Pancreas (tissue), 10 donors: ENCODE measurements at regions not wholly inside any gene's neighbourhood (a gene's known extent, or its start where the extent isn't known, plus 50 kb on each side); places are given as distances from the start of the nearest gene placed in this dataset.

Experiments used
- ATAC-seq, 4 donors: fragments of 200-7000 bp; cut with Tn5 transposase; one replicate each; pipeline versions ENCODE4 v1.8.0 to v1.9.1; 2020; ENCODE audit warnings: mild to moderate bottlenecking in 4 of 4, moderate library complexity in 4 of 4
- DNase-seq, 6 donors: peaks; one replicate each; pipeline ENCODE4 v3.0.0-alpha.2; 2020
- FAIRE-seq: peaks from 2 replicates; lab custom pipeline; 2012; peaks lifted over from hg19 to GRCh38; lab: Jason Lieb, UNC
- H3K27ac ChIP-seq, 4 donors: fragments of 200-600 bp; sonication (generic); 1 replicate in 3 of 4; 2 replicates in 1 of 4; pipeline versions ENCODE4 v1.5.0 to v1.8.0; 2020
- H3K27me3 ChIP-seq, 4 donors: fragments of 200-600 bp; one replicate each; pipeline ENCODE4 v1.8.0; 2021
- H3K36me3 ChIP-seq, 3 donors: fragments of 200-600 bp; sonication (generic) in 1 of 3; one replicate each; pipeline versions ENCODE4 v1.5.0 to v1.8.0; 2020 to 2021
- H3K4me1 ChIP-seq, 3 donors: fragments of 200-600 bp; one replicate each; pipeline ENCODE4 v1.8.0; 2021
- H3K4me3 ChIP-seq, 4 donors: fragments of 200-600 bp; sonication (generic) in 2 of 4; one replicate each; pipeline versions ENCODE4 v1.5.0 to v1.8.0; 2020 to 2021
- H3K9me3 ChIP-seq, 4 donors: fragments of 200-600 bp; one replicate each; pipeline ENCODE4 v1.8.0; 2021
- WGBS, 2 donors: extraction: QIAGEN DNeasy Blood & Tissue Kit; methylation state at CpG; one replicate each; pipeline ENCODE4 v1.1.7; 2013; 5-methylcytosine and 5-hydroxymethylcytosine counted together
- intact Hi-C, 3 donors: fragments of 100-400 bp; cut with DNase I; formaldehyde crosslinking; loops; one replicate each; pipeline versions ENCODE4 v1.11.1 to v1.14.2; 2022
- TF ChIP-seq, protein P1 (sequence below), 4 donors: fragments of 200-600 bp; sonication (generic) in 3 of 4; IDR thresholded peaks; one replicate each; pipeline versions ENCODE4 v1.5.0 to v1.8.0; 2021; ENCODE audit warnings: antibody characterized with exemption in 4 of 4
- donor health status: healthy with polysubstance abuse.
- donor health status: DM: no; HTN: no; CAD: no; lungs with moderate emphysema.
- donor health status: DM: no; HTN: no; CAD: no.
- donor health status: control.
- donor health status: control.
- donor health status: Bipolar disorder and iron deficiency.
- donor health status: DM: yes; HTN: yes; CAD: no.
- donor health status: DM: no; HTN: no; CAD: no.
- donor health status: DM: no; HTN: no; CAD: no.
- donor health status: DM: yes; HTN: yes; CAD: no.

GRCh38 chr2:201966691-201967438 is 66.8 kb upstream of the FZD7 start:
- intact Hi-C loops: no loop called here
- DNase-seq: no peak
- no peak for ATAC-seq
- 55 to 57% methylated on average over 17 to 18 of the region's 18 CpGs for WGBS, 2 donors
- no peak for FAIRE-seq
- H3K4me3 ChIP-seq: no peak overlapping the region
- TF ChIP-seq, protein P1, sequence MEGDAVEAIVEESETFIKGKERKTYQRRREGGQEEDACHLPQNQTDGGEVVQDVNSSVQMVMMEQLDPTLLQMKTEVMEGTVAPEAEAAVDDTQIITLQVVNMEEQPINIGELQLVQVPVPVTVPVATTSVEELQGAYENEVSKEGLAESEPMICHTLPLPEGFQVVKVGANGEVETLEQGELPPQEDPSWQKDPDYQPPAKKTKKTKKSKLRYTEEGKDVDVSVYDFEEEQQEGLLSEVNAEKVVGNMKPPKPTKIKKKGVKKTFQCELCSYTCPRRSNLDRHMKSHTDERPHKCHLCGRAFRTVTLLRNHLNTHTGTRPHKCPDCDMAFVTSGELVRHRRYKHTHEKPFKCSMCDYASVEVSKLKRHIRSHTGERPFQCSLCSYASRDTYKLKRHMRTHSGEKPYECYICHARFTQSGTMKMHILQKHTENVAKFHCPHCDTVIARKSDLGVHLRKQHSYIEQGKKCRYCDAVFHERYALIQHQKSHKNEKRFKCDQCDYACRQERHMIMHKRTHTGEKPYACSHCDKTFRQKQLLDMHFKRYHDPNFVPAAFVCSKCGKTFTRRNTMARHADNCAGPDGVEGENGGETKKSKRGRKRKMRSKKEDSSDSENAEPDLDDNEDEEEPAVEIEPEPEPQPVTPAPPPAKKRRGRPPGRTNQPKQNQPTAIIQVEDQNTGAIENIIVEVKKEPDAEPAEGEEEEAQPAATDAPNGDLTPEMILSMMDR (IDR thresholded peaks at IDR 0.05): no peak
- no peaks in the 10 kb centered on the region for H3K36me3 ChIP-seq
- H3K27ac ChIP-seq: no peak overlapping the region
- no peaks in the 10 kb centered on the region for H3K27me3 ChIP-seq
- no peaks in the 10 kb centered on the region for H3K4me1 ChIP-seq
- no peaks in the 10 kb centered on the region for H3K9me3 ChIP-seq

DNA sequence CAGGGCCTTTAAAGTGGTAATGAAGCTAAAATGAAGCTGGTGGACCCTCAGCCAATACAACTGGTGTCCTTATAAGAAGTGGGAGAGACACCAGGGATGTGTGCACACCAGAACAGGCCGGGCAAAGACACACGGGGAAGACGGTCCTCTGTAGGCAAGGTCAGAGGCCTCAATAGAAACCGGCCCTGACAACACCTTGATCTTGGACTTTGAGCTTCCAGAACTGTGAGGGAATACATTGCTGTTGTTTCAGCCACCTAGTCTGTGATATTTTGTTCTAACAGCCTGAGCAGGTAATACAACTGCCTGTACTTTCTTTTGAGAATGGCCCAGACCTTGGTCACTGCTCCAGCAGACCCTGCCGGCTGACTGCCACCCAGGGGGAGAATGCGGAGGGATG is 65.6 kb upstream of the FZD7 start:
- FAIRE-seq: no peak
- H3K36me3 ChIP-seq: no peaks in the 10 kb centered on the region
- DNase-seq: no peak
- no peaks in the 10 kb centered on the region for H3K4me1 ChIP-seq
- intact Hi-C loops: no loop called here
- H3K27ac ChIP-seq: no peak overlapping the region
- H3K4me3 ChIP-seq: no peak overlapping the region
- no peaks in the 10 kb centered on the region for H3K9me3 ChIP-seq
- WGBS, 2 donors: 63 to 68% methylated on average over 6 of the region's 6 CpGs
- H3K27me3 ChIP-seq: no peaks in the 10 kb centered on the region
- TF ChIP-seq, protein P1 (IDR thresholded peaks at IDR 0.05): no peak
- ATAC-seq: no peak

- H3K4me1 ChIP-seq: no peaks in the 10 kb centered on the region
- H3K27me3 ChIP-seq: no peaks in the 10 kb centered on the region
- H3K27ac ChIP-seq: no peak overlapping the region
- no peak for DNase-seq
- TF ChIP-seq, protein P1 (IDR thresholded peaks at IDR 0.05): no peak
- no peak for FAIRE-seq
- WGBS, 2 donors: 72 to 88% methylated on average over 10 of the region's 10 CpGs
- H3K9me3 ChIP-seq: no peaks in the 10 kb centered on the region
- intact Hi-C loops: no loop called here
- ATAC-seq: no peak
- H3K36me3 ChIP-seq: no peaks in the 10 kb centered on the region
- H3K4me3 ChIP-seq: no peak overlapping the region
Observed at GRCh38 chr2:201968476-201968875, 65.2 kb upstream of the FZD7 start.

DNA sequence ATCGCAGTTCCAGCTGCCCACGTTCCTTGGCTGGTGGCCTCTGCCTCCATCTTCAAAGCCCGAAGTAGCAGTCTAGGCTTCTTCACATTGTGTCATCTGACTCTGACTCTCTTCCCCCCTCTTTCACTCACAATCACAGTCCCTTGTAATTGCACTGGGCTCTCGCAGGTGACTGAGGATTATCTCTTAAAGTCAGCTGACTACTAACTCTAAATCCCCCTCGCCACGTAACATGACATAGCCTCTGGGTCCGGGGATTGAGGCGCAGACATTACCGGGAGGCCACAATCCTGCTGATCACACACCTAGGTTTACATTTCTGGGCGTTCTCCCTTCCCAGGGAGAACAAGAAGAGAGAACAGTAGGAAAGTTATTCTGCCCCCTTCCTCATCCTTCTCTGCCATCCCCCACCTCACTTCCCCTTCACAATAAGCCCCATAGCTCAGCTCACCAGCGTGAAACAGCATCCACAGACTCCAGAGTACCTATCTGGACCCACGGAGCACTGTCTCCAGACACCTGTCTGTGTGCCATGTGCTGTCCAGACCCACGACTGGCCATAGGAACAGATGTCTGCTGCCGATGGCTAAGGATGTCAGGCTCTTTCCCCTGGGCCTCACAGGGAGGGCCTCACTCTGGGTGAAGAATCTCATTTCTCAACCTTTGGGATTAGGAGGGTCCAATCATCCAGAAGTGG is 64.3 kb upstream of the FZD7 start:
- H3K36me3 ChIP-seq: no peaks in the 10 kb centered on the region
- no peak for ATAC-seq
- H3K9me3 ChIP-seq: no peaks in the 10 kb centered on the region
- no peak for DNase-seq
- TF ChIP-seq, protein P1 (IDR thresholded peaks at IDR 0.05): no peak
- 80 to 85% methylated on average over 14 of the region's 14 CpGs for WGBS, 2 donors
- H3K4me1 ChIP-seq: no peaks in the 10 kb centered on the region
- intact Hi-C loops: no loop called here
- no peak overlapping the region for H3K27ac ChIP-seq
- no peaks in the 10 kb centered on the region for H3K27me3 ChIP-seq
- FAIRE-seq: no peak
- no peak overlapping the region for H3K4me3 ChIP-seq
